ENCODE measurements at regions not wholly inside any gene's neighbourhood (a gene's known extent, or its start where the extent isn't known, plus 50 kb on each side); places are given as distances from the start of the nearest gene placed in this dataset.

- Histone ChIP-seq H3K27me3 (ENCODE audit: control insufficient read depth, extremely low read depth, insufficient read depth, low read length) (no peaks in the 10 kb centered on the region), H3K4me1 (ENCODE audit: control insufficient read depth, extremely low read depth, insufficient read depth, low read length) (no peaks in the 10 kb centered on the region), H3K9ac (ENCODE audit: control insufficient read depth, extremely low read depth, insufficient read depth, low read length) (no peak overlapping the region), H4K20me1 (ENCODE audit: control insufficient read depth, extremely low read depth, insufficient read depth, low read length) (no peaks in the 10 kb centered on the region), H3K9me1 (ENCODE audit: control insufficient read depth, extremely low read depth, insufficient read depth, low read length) (no peaks in the 10 kb centered on the region), H3K9me3 (ENCODE audit: control insufficient read depth, low read depth, low read length) (no peaks in the 10 kb centered on the region), H3K36me3 (ENCODE audit: control insufficient read depth in 2 of 2, extremely low read depth in 1 of 2, insufficient read depth in 2 of 2, low read length in 2 of 2) (no peaks in the 10 kb centered on the region), H3K4me3 (ENCODE audit: control insufficient read depth in 2 of 3, extremely low read depth in 1 of 3, insufficient read depth in 2 of 3, low read depth in 1 of 3, low read length in 3 of 3) (no peak overlapping the region), H3K79me2 (ENCODE audit: control insufficient read depth, insufficient read depth, low read length) (no peaks in the 10 kb centered on the region), H3K27ac (ENCODE audit: control insufficient read depth, insufficient read depth, low read length) (no peak overlapping the region), H2AFZ (ENCODE audit: control insufficient read depth, low read length) (no peak overlapping the region), H3K4me2 (ENCODE audit: control insufficient read depth, extremely low read depth, insufficient read depth, low read depth, low read length) (no peak overlapping the region)
- dilution Hi-C loops (cut with MboI; ENCODE audit: extremely low pct_ligation_motif_present, low sequenced_read_pairs), result no loop called here
- DNase-seq (ENCODE audit: low read depth, low spot score), result no peak
- TF ChIP-seq CTCF (optimal IDR thresholded peaks at IDR 0.05 in 1 of 3, IDR thresholded peaks at IDR 0.05 in 1 of 3, conservative IDR thresholded peaks at IDR 0.05 in 1 of 3; ENCODE audit: extremely low read depth in 1 of 3, insufficient read depth in 2 of 3, low read length in 3 of 3) (no peak), EZH2 (IDR thresholded peaks at IDR 0.05; ENCODE audit: low read length) (no peak)
- no peak for FAIRE-seq
These were observed 86.4 kb upstream of the RORA start for GRCh38 chr15:61315471-61315870.

DNA sequence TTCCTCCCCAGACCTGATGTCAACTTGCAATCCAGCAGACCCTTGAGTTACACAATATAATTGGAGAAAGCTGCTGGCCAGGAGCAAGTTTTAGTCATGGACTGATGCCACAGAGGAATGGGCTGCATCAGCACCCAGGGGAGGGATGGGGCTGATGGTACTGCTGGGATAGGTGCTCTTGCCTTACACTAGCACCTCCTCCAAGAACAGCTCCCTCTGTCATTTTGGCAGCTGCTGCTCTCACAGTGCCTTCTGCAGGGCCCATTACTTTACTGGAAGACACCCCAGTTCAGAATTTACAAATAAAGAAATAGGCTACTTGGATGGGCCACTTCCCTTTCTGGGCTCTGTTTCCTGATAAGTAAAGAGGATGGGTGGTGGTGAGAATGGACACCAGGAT lies 85.3 kb upstream of the RORA start:
- FAIRE-seq (no peak), DNase-seq (ENCODE audit: low read depth, low spot score) (no peak)
- dilution Hi-C loops (cut with MboI; ENCODE audit: extremely low pct_ligation_motif_present, low sequenced_read_pairs), result no loop called here

More for the DNA sequence above, 85.3 kb upstream of the RORA start:
- no peaks in the 10 kb centered on the region for H3K27me3 ChIP-seq (ENCODE audit: control insufficient read depth, extremely low read depth, insufficient read depth, low read length)
- H3K4me1 ChIP-seq (ENCODE audit: control insufficient read depth, extremely low read depth, insufficient read depth, low read length), result no peaks in the 10 kb centered on the region
- H3K4me3 ChIP-seq (ENCODE audit: control insufficient read depth in 2 of 3, extremely low read depth in 1 of 3, insufficient read depth in 2 of 3, low read depth in 1 of 3, low read length in 3 of 3), result no peak overlapping the region
- H3K79me2 ChIP-seq (ENCODE audit: control insufficient read depth, insufficient read depth, low read length), result no peaks in the 10 kb centered on the region
- TF ChIP-seq CTCF (optimal IDR thresholded peaks at IDR 0.05 in 1 of 3, IDR thresholded peaks at IDR 0.05 in 1 of 3, conservative IDR thresholded peaks at IDR 0.05 in 1 of 3; ENCODE audit: extremely low read depth in 1 of 3, insufficient read depth in 2 of 3, low read length in 3 of 3) (no peak), EZH2 (IDR thresholded peaks at IDR 0.05; ENCODE audit: low read length) (no peak)
- H3K27ac ChIP-seq (ENCODE audit: control insufficient read depth, insufficient read depth, low read length), result no peak overlapping the region
- no peaks in the 10 kb centered on the region for H3K36me3 ChIP-seq (ENCODE audit: control insufficient read depth in 2 of 2, extremely low read depth in 1 of 2, insufficient read depth in 2 of 2, low read length in 2 of 2)
- no peaks in the 10 kb centered on the region for H4K20me1 ChIP-seq (ENCODE audit: control insufficient read depth, extremely low read depth, insufficient read depth, low read length)
- no peak overlapping the region for H3K9ac ChIP-seq (ENCODE audit: control insufficient read depth, extremely low read depth, insufficient read depth, low read length)
- no peaks in the 10 kb centered on the region for H3K9me3 ChIP-seq (ENCODE audit: control insufficient read depth, low read depth, low read length)
- H3K9me1 ChIP-seq (ENCODE audit: control insufficient read depth, extremely low read depth, insufficient read depth, low read length), result no peaks in the 10 kb centered on the region
- no peak overlapping the region for H3K4me2 ChIP-seq (ENCODE audit: control insufficient read depth, extremely low read depth, insufficient read depth, low read depth, low read length)
- H2AFZ ChIP-seq (ENCODE audit: control insufficient read depth, low read length), result no peak overlapping the region

All from keratinocyte (primary cell).